ENCODE measurements at regions not wholly inside any gene's neighbourhood (a gene's known extent, or its start where the extent isn't known, plus 50 kb on each side); places are given as distances from the start of the nearest gene placed in this dataset.

DNA sequence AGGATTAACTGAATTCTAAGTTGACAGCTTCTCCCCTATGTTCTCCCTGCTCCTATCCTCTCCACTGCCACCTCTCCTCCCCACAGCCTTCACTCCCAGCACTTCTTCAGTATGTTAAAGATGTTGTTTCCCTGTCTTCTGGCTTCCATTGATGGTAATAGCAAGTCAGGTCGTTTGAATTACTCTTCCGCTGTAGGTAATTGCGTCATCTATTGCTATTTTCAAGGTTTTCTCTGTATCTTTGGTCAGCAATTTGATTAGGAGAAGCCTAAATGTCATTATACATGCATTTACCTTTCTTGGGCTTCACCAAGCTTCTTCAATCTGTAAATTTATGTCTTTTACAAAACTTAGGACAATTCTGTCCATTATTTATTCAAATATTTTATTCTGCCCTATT is 377.3 kb upstream of the KLF12 start:
- WGBS: 87% methylated on average over 3 of the region's 3 CpGs
- intact Hi-C loops (cut with DNase I): no loop called here
- DNase-seq (ENCODE audit: low spot score): no peak
- Histone ChIP-seq H3K27me3 (replicated peaks; ENCODE audit: insufficient read depth) (no peaks in the 10 kb centered on the region), H3K36me3 (no peaks in the 10 kb centered on the region), H3K27ac (no peak overlapping the region), H3K4me1 (replicated peaks) (no peaks in the 10 kb centered on the region), H3K4me3 (no peak overlapping the region), H3K9me3 (no peaks in the 10 kb centered on the region)
- TF ChIP-seq, protein P1, sequence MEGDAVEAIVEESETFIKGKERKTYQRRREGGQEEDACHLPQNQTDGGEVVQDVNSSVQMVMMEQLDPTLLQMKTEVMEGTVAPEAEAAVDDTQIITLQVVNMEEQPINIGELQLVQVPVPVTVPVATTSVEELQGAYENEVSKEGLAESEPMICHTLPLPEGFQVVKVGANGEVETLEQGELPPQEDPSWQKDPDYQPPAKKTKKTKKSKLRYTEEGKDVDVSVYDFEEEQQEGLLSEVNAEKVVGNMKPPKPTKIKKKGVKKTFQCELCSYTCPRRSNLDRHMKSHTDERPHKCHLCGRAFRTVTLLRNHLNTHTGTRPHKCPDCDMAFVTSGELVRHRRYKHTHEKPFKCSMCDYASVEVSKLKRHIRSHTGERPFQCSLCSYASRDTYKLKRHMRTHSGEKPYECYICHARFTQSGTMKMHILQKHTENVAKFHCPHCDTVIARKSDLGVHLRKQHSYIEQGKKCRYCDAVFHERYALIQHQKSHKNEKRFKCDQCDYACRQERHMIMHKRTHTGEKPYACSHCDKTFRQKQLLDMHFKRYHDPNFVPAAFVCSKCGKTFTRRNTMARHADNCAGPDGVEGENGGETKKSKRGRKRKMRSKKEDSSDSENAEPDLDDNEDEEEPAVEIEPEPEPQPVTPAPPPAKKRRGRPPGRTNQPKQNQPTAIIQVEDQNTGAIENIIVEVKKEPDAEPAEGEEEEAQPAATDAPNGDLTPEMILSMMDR (IDR thresholded peaks at IDR 0.05): no peak
- TF ChIP-seq POLR2A (IDR thresholded peaks at IDR 0.05) (no peak), POLR2AphosphoS5 (IDR thresholded peaks at IDR 0.05) (no peak)

DNA sequence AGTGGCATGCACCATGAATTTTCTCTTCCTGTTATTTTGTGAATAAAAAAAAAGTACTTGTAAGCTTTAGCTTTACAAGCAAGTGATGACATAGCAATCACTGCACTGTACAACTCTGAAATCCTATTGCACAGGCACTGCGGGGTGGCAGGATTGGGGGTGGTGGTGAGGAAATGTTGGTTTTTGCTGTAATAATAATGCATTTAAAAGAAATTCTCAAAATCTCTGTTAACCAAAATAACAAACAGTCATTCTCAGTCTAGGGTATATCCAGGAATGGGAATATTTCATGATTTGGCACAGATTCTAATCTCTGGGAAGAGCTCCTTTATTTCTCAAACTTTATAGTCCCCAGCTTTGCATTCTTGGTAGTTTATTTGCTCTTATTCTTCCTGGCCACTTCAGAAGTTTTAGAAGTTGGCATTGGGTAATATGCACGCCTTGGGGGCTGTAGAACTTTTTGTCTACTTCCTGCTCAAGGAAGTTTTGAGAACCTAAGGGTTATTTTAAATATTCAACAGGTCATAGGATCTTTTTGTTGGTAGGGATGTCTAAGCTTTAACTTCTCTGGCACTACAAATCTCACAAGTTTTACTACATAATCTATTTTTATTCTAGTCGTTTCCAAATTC is 353.0 kb upstream of the KLF12 start:
- DNase-seq (ENCODE audit: low spot score): no peak
- Histone ChIP-seq H3K4me1 (replicated peaks) (no peaks in the 10 kb centered on the region), H3K4me3 (no peak overlapping the region), H3K27ac (no peak overlapping the region), H3K27me3 (replicated peaks; ENCODE audit: insufficient read depth) (no peaks in the 10 kb centered on the region), H3K9me3 (no peaks in the 10 kb centered on the region), H3K36me3 (no peaks in the 10 kb centered on the region)
- intact Hi-C loops (cut with DNase I): no loop called here
- WGBS: 39% methylated on average over 3 of the region's 3 CpGs
- TF ChIP-seq, protein P1 (IDR thresholded peaks at IDR 0.05): no peak
- TF ChIP-seq POLR2AphosphoS5 (IDR thresholded peaks at IDR 0.05) (no peak), POLR2A (IDR thresholded peaks at IDR 0.05) (no peak)

DNA sequence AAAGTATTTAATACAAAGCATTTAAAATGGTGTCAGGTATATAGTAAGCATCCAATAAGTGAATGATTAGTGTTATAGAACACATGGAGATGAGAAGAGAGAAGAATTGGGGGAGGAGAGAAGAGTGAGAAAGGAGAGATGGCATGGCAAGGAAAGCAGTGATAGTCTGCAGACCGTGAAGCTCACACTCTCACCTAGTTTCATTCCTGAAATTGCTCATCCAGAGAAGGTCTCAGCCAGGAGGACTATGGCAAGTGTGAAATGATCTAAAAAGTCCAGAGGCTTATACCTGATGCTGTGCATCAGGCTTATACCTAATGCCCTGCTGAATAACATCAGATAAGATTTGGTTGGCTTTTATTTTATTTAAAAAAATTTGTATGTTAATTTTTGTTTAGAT is 351.6 kb upstream of the KLF12 start:
- no peak for DNase-seq (ENCODE audit: low spot score)
- Histone ChIP-seq H3K4me1 (replicated peaks) (no peaks in the 10 kb centered on the region), H3K4me3 (no peak overlapping the region), H3K27ac (no peak overlapping the region), H3K9me3 (no peaks in the 10 kb centered on the region), H3K36me3 (no peaks in the 10 kb centered on the region), H3K27me3 (replicated peaks; ENCODE audit: insufficient read depth) (no peaks in the 10 kb centered on the region)
- WGBS: 76% methylated on average over 1 of the region's 1 CpG
- TF ChIP-seq POLR2AphosphoS5 (IDR thresholded peaks at IDR 0.05) (no peak), POLR2A (IDR thresholded peaks at IDR 0.05) (no peak)
- TF ChIP-seq, protein P1 (IDR thresholded peaks at IDR 0.05): no peak
- intact Hi-C loops (cut with DNase I): no loop called here

DNA sequence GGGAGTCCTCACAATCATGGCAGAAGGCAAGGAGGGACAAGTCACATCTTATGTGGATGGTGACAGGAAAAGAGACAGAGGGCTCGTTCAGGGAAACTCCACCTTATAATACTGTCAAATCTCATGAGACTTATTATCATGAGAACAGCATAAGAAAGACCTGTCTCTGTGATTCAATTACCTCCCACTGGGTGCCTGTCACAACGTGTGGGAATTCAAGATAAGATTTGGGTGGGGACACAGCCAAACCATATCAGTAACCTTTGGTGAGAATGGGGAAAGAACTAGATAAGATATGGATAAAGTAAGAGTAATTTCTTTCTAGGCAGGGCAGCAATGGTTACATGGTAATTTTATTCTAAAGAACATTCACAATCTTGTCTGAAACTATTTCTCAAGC is 344.9 kb upstream of the KLF12 start:
- H3K27ac ChIP-seq: no peak overlapping the region
- H3K4me3 ChIP-seq: no peak overlapping the region
- no peaks in the 10 kb centered on the region for H3K27me3 ChIP-seq (replicated peaks; ENCODE audit: insufficient read depth)
- no peak for DNase-seq (ENCODE audit: low spot score)
- WGBS: 70% methylated on average over 2 of the region's 2 CpGs
- no peaks in the 10 kb centered on the region for H3K9me3 ChIP-seq
- TF ChIP-seq, protein P1 (IDR thresholded peaks at IDR 0.05): no peak
- TF ChIP-seq POLR2A (IDR thresholded peaks at IDR 0.05) (no peak), POLR2AphosphoS5 (IDR thresholded peaks at IDR 0.05) (no peak)
- no peaks in the 10 kb centered on the region for H3K36me3 ChIP-seq
- intact Hi-C loops (cut with DNase I): no loop called here
- H3K4me1 ChIP-seq (replicated peaks): no peaks in the 10 kb centered on the region

DNA sequence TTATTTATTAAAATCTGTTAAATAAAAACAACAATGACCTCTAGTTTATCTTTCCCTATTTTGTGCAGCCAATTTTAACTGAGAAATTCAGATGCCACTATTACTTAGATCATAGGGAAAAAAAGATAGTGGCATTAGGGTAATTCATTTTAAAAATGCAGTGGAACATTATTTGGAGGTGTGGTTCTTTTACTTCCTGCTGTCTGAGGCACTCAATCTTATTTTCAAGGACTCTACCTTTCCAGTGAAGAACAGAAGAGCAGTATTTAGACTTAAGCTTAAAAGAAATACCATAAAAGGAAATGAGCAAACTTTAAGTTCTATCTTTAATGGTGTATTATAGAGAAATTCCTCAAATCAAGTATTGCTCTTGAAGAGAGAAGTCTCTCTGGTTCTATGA is 342.6 kb upstream of the KLF12 start:
- H3K9me3 ChIP-seq: no peaks in the 10 kb centered on the region
- H3K4me3 ChIP-seq: no peak overlapping the region
- no peaks in the 10 kb centered on the region for H3K4me1 ChIP-seq (replicated peaks)
- TF ChIP-seq POLR2AphosphoS5 (IDR thresholded peaks at IDR 0.05): no peak
- TF ChIP-seq, protein P1 (IDR thresholded peaks at IDR 0.05): no peak
- TF ChIP-seq POLR2A (IDR thresholded peaks at IDR 0.05): no peak
- H3K36me3 ChIP-seq: no peaks in the 10 kb centered on the region
- no peak for DNase-seq (ENCODE audit: low spot score)
- intact Hi-C loops (cut with DNase I): no loop called here
- H3K27ac ChIP-seq: no peak overlapping the region
- no peaks in the 10 kb centered on the region for H3K27me3 ChIP-seq (replicated peaks; ENCODE audit: insufficient read depth)
